GM21367 (cell line): ENCODE measurements at regions not wholly inside any gene's neighbourhood (a gene's known extent, or its start where the extent isn't known, plus 50 kb on each side); places are given as distances from the start of the nearest gene placed in this dataset.
"Not testable (repeated sequence)": the region's sequence is repeated elsewhere in the genome, so short reads cannot be mapped to it uniquely, and the experiment has no call there.

Experiments used
- ATAC-seq: cut with Tn5 transposase; IDR thresholded peaks from one replicate; pipeline ENCODE4 v1.9.1; 2021; ENCODE audit not compliant: unreplicated experiment

DNA sequence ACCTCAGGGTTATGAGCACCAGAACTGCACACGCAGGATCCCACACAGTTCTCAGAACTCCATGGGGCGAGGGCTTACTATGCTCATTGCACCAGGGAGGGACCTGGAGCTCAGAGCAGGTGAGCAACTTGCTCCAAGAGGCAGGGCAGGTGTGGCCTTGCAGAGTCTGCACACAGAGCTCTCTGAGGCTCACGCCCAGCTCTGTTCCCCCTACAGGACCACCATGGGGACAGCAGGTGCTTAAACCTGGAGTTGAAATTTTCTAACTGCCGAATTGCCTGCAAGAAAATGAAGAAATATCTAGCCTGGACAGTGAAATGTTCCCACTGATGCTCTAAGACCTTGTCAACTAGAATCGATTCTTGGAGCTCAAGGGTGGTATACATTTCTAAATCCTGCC, 49.9 kb upstream of the MSMB start:
- ATAC-seq, result not testable (repeated sequence)

DNA sequence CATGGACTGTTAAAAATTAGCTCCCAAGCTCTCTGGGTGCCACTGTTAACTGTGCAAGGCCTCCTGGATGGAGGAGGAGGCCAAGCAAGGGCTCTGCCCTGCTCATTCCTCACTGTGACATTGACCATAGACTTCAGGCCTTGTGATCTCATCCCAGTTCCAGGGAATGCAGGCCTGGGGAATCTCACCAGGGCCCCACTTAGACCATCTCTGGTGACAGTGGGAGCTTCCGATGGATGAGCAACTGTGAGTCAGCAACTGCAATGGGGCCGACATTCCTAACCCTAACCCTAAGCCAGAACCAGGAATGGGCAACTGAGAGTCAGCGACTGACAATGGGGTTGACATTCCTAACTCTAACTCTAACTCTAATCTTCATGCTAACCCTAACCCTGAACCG, 50.4 kb upstream of the MSMB start:
- ATAC-seq, result no peak

DNA sequence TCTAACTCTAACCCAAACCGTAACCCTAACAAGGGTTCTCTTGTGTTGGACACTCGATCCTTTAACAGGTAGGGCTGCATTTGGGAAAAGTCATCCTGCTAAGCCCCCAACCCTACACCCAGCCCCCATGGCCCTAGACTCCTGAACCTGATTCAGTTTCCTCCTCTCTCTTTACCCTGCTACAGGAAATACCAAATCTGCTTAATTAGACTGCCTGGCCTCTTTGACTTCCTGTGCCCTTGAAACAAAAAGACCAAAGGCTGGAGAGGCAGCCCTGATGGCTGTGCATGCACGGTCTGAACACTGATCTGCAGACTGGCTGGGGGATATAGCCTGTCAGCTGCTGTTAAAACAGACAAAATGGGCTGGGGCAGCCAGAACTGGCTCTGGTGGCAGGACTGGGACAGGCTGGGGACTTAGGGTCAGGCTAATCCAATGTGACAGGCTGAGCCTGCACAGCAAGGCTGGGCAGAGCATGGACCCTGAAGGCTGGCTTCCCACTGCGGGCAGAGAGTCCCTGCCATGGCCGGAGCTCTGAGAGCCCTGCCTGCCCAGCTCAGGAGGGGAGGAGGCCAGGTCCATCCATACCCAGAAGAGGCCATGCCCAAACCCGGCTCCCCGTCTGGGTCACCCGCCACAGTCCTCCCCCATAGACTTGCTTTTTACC, 51.0 kb upstream of the MSMB start:
- no peak for ATAC-seq

DNA sequence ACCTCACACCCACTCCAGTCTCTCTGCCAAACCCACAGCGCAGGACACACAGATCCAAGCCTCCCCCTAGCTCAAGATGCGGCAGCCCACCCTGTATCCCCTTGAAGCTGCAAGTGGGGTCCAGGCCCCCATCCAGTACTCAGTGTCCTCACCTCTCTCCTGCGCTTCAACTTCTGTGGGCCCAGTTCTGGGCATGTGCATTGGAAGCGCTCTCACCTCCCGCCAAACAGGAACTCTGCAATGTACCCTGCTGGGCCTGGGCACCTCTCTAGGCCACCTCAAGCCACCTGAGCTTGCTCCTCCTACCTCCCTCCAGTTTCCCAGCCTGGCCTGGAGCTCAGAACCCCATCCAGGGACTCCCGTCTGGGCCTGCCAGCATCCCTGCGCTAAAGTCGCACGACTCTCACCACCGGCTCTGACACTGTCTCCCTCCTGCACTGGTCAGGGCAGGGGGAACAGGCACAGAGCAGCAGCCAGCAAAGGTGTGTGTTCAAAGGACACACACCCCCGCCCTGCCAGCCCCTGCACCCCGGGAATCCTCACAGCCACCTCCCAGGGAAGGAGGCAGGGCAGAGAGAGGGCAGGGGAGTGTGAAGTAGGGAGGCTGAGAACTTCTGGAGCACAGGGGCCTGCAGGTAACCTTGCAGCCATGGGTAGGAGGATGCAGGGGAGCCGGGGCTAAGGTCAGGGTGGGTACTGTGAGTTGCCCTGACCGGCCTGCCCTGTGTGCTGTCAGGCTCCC, 51.7 kb upstream of the MSMB start:
- ATAC-seq, result no peak

DNA sequence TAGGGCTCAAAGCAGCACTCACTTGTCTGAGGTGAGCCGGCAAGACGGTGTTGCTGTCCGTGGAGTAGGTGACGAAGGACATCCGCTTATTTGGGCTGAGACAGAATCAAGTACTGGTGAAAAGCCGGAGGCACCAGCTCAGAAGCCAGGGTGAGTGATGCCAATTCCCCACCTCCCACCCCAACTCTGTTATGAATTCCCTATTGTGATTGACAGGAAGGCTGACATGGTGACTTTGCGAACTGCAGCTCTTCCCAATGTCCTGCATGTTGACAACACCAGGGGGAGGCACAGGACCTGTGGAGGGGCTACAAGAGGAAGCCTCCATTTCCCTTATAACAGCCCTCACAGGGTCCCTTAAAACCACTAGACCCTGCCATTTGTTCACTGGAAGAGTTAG, 52.3 kb upstream of the MSMB start:
- ATAC-seq, result no peak

DNA sequence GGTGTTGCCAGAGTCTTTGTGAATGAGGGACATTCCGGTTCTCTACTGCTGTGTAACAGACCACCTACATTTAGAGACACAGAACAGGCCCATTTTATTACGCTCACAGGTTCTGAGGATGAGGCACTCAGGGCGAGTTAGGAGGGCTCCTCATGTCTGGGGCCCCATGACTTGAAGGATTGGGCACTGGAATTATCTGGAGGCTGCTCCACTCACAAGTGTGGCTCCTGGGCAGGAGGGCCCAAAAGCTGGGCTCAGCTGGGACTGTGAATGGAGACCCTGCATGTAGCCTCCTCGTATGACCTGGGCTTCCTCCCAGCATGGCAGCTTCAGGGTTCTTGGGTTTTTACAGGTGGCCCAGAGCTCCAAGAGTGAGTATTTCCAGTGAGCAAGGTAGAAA, 52.9 kb upstream of the MSMB start:
- not testable (repeated sequence) for ATAC-seq

DNA sequence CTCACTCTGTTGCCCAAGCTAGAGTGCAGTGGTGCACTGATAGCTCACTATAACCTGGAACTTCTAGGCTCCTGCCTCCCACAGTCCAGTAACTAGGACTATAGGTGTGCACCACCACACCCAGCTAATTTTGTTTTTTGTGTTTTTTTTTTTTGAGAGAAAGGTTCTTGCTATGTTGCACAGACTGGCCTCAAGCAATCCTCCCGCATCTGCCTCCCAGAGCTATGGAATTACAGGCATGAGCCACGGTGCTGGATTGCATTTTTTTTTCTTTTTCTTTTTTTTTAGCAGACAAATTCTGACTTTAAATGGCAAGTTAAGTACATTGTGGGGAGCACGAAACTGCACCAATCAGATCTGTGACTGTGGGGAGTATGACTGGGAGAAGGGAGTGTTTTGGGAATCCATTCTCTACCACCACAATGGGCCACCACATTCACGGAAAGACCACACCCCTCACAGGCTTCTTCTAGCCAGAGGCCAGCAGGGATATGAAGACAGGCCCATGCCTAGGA, 58.1 kb upstream of the MSMB start:
- no peak for ATAC-seq

DNA sequence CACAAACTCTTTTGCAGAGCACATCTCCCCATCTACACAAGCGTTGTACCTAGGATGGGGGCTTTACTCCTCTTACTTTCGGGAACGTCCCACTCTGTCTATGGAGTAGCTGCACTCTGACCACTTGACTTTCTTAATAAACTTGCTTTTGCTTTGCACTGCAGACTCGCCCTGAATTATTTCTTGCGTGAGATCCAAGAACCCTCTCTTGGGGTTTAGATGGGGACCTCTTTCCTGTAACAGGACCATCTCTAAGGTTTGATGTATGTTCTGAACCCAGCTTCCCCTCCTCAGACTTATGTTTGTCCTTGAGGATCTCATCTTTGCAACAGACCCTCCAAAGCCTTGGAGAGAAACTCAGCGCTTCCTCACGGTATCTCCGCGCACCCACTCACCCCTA, 59.3 kb upstream of the MSMB start:
- ATAC-seq, result not testable (repeated sequence)

DNA sequence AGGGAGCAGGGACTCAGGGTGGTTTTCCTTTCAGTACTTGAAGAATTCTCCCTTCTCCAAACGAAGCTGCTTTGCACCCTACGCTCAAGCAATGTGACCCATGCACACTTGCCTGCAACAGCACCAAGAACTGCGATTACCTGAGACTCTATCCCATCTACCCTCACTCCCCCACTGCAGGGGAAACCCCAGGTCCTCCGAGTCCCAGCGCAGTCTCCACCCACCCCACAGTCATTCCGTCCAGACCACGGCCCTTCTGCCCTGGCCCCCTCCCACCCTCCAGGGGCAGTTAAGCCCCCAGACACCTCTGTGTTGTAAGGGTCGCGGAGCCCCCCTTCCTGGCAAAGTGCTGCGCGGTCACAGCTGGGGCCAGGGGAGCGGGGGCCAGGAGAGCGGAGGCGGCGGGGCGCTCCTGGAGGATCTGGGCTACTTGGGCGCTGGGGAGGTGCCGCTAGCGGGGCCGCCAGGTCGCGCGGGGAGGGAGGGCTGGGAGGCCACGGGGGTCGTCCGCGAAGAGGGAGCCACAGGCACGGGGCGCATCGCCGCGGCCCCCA, 59.9 kb upstream of the MSMB start:
- peak; percentile 17 for ATAC-seq

DNA sequence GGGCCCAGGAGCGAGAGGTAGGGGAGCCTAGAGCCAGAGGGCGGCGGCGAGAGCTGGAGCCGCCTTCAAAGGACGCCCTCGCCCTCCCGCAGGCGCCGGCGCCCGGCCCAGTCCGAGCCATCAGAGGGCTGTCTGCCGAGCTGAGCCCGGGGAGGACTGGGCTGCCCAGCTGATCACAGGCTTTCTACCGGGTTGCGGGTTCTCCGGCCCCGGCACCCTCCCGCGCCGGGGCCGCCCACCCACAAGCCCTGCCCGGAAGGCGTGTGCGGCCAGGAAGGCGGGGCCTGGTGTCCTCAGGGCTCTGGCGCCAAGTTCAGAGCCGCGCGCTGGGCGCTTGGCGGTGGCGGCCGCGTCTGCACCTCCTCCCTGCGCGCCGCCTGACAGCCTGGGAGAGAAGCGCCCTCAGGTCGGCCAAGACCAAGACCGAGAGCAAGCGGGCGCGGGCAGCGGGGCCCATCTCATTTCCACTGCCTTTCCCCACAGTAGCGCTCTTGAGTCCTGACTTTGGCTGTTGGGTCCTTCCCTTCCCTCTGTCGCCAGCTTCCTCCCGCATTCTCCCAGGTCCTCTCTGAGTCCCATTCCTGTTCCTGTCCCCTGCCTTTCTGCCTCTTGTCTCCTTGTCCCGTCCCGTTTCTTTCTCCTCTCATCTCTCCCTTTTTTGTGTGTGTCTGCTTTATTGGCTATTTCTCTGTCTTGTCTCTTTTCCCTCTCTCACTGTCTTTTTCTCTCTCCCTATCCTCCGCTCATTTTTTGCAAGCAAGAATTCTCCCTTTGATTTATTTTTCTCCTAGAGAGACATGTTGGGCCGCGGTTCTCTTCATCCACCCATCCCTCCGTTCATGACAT, 60.6 kb upstream of the MSMB start:
- peak; percentile 89 for ATAC-seq

DNA sequence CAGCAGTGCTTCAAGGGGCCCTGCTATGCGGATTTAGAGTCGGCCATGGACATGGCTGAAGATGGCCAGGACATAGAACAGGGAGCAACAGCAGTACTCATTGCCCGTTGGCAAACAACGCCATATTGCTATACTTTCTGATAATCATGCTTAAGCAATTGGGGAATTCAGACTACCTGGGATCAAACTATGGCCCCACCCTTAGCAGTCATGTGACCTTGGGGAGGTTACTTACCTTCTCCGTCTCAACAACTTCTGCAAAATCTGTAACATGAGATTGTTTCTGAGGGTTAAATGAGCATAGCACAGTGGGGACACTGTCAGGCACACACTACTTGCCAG, 62.1 kb upstream of the MSMB start:
- ATAC-seq, result not testable (repeated sequence)

DNA sequence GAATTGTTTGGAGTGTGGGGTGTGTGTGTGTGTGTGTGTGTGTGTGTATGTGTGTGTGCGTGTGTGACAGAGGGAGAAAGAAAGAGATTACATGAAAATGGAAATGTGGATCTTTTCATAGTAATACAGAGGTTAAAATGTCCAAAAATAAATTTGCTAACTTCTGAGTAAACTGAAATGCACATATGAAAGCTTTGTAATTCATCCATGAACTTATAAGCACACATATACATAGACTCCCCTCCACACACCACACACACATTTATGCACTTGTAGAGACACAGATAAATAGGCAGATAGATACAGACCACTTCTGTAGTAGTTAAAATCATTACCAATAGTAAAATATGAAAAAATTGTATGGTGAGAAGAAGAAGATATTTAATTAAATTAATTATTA, 108.2 kb upstream of the MSMB start:
- not testable (repeated sequence) for ATAC-seq

DNA sequence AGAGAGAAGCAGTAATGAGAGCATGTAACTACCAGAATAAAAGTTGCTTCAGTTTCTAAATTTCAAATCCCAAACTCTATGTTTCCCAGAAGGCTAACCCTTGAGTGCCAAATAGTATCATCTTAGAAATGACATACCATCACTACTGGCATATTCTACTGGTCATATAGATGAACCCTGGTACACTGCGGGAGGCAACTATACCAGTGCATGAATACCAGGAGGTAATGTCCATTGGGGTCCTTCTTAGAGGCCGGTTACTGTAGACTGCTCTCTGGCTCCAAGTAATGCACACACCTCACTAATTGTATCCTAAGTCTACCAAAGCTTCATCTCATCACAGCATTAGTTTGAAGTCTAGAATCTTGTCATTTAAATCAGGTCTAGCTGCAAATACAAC, 108.6 kb upstream of the MSMB start:
- not testable (repeated sequence) for ATAC-seq

DNA sequence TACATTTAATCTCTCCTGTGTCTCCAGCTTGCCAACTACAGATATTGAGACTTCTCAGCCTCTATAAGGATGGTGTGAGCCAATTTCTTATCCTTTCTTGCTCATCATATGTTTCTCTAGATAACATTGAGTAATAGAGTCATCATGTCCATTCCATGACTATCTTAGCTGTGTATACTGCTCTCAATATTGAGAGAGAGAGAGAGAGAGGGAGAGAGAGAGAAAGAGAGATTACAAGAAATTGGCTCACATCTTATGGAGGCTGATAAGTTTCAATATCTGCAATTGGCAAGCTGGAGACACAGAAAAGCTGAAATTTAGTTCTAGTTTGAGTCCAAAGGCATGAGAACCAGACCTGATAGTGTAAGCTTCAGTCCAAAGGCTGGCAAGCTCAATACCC, 110.8 kb upstream of the MSMB start:
- ATAC-seq, result not testable (repeated sequence)

DNA sequence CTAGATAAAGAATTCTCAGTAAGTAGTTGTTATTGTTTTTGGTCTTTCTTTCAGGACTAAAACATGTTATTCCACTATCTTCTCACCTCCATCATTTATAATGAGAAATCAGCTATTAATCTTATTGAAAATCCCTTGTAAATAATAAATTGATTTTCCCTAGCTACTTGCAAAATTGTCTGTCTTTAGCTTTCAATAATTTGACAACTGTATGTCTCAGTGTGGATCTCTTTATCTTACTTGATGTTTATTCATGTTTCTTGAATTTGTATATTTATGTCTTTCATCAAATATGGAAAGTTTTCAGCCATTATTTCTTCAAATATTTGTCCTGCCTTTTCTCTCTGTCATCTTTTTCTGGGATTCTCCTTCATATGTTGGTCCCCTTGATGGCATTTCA, 117.1 kb upstream of the ANTXRL start:
- no peak for ATAC-seq

DNA sequence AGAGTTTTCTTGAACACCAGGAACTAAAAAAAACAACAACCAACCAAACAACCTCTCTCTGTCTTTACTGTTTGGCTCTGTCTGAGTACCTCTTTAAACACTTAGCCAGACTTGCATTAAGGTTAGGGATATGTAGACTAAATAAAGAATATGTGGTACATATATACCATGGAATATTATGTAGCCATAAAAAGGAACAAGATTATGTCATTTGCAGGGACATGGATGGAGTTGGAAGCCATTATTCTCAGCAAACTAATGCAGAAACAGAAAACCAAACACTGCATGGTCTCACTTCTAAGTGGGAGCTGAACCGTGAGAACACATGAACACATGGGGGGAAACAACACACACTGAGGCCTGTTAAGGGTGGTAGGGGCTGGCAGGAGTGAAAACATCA, 116.0 kb upstream of the ANTXRL start:
- no peak for ATAC-seq

DNA sequence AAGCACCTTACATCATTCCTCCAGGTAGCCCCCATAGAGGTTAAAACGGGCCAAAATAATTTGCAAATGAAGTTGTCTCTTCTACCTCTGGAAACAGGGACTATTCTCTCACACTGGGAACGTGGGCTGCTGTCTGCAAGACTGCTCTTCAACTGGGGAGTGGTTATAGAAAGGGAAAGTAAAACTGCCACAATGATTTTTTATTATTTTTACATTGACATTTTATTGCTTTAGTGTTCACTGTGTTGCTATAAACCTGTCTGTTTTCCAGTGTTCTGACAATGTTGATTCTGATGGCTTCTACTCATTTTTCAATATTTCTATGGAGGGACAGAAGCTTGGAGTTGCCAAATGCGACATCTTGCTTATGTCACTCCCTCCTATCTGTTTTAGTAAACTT, 115.1 kb upstream of the ANTXRL start:
- ATAC-seq, result no peak

DNA sequence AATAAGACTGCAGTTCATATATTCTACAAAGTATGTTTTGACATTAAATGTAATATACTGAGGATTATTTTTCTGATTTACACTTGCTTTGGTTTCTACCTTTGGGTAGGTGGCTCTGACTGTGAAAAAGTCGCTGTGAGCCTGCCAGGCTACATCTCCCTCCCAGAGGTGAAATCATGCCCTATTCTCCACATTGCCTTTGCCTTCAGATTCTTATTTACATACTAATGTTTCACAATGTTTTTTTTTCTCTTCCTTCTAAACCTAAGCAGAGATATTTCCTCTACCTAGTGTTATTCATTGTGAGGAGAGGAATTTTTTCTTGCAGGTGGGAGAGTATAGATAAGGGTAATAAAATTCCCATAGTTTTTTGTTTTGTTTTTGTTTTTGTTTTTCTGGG, 111.5 kb upstream of the ANTXRL start:
- ATAC-seq, result no peak

DNA sequence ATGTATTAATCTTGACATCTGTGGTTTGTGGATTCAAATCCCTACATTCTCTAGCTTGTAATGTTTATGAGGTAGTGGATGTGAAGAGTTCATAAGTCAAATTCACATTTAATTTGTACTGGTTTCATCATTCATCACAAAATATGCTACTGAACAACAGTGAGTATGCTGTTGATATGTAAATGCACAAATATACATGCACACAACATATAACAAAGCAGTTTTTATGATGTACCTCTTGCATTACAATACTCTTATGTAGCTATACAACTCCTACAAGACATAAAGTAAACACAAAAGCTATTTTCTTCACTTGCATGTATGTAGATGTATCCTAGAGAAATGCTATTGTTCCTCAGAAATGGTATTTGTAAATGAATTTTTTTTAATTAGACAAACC, 111.0 kb upstream of the ANTXRL start:
- no peak for ATAC-seq

DNA sequence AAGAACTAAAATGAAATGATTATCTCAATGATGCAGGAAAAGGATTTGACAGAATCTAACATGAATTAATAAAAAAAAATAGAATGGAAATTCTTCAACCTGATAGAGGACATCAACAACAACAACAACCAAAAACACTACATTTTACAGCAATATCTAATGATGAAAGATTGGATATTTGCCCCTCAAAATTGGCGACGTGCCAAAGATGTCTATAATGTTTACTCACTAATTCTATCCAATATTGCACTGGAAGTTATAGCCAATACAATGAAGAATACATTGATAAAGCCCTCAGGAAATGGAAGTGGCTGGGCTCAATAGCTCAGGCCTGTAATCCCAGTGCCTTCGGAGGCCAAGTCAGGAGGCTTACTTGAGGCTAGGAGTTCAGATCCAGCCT, 99.4 kb upstream of the ANTXRL start:
- not testable (repeated sequence) for ATAC-seq

DNA sequence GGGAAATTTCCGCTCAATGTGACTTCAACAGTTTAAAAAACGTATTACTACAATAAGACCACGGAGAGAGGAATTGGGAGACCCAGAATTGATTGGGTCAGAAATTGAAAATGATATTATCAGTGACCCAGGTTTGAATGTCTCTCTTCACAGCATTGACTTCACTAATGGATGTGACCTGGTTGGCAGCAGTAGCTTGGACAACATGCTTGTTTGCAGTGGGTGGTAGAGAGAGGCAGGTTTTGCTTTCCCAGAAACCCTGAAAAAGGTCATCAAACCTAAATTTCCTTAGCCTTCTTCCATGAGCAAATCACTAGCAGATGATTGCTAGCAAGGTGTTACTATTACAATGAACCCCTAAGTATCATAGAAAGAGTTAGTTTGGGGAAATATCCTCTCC, 89.7 kb upstream of the ANTXRL start:
- no peak for ATAC-seq
